NCI-H2171 treated with DMSO at 0.1 percent for 48 hours (cell line): ENCODE measurements at regions not wholly inside any gene's neighbourhood (a gene's known extent, or its start where the extent isn't known, plus 50 kb on each side); places are given as distances from the start of the nearest gene placed in this dataset.
"Not testable (repeated sequence)": the region's sequence is repeated elsewhere in the genome, so short reads cannot be mapped to it uniquely, and the experiment has no call there.

Source experiments
- DNase-seq: peaks from one replicate; lab custom pipeline; 2025; lab: John Stamatoyannopoulos, UW

GRCh38 chr1:181259026-181259745 is 170.7 kb downstream of the IER5 start:
- DNase-seq: no peak

GRCh38 chr1:181260271-181260670 is 171.8 kb downstream of the IER5 start:
- DNase-seq: no peak

- no peak for DNase-seq
Measured at GRCh38 chr1:181260994-181261393, 172.5 kb downstream of the IER5 start.

GRCh38 chr1:181262069-181262468 is 173.6 kb downstream of the IER5 start:
- no peak for DNase-seq

GRCh38 chr1:181263444-181263843 is 174.9 kb downstream of the IER5 start:
- no peak for DNase-seq

GRCh38 chr1:181264821-181265220 is 176.3 kb downstream of the IER5 start:
- no peak for DNase-seq

- no peak for DNase-seq
Measured at GRCh38 chr1:181284978-181285377, 196.5 kb downstream of the IER5 start.

GRCh38 chr1:181295217-181295616 is 188.1 kb upstream of the CACNA1E start:
- DNase-seq: no peak

- no peak for DNase-seq
Measured at GRCh38 chr1:181296180-181296579, 187.1 kb upstream of the CACNA1E start.

GRCh38 chr1:181308098-181308497 is 175.2 kb upstream of the CACNA1E start:
- DNase-seq: no peak

GRCh38 chr1:181310560-181310959 is 172.8 kb upstream of the CACNA1E start:
- DNase-seq: no peak

GRCh38 chr1:181312946-181313345 is 170.4 kb upstream of the CACNA1E start:
- no peak for DNase-seq

- DNase-seq: no peak
Measured at GRCh38 chr1:181313466-181313865, 169.9 kb upstream of the CACNA1E start.

- DNase-seq: no peak
Measured at GRCh38 chr1:181314010-181314409, 169.3 kb upstream of the CACNA1E start.

GRCh38 chr1:181314959-181315358 is 168.4 kb upstream of the CACNA1E start:
- no peak for DNase-seq

GRCh38 chr1:181317261-181317930 is 165.9 kb upstream of the CACNA1E start:
- DNase-seq: no peak

- DNase-seq: no peak
Measured at GRCh38 chr1:181318022-181318857, 165.1 kb upstream of the CACNA1E start.

GRCh38 chr1:181318858-181319235 is 164.5 kb upstream of the CACNA1E start:
- DNase-seq: no peak

- no peak for DNase-seq
Measured at GRCh38 chr1:181319907-181320306, 163.4 kb upstream of the CACNA1E start.

- DNase-seq: no peak
Measured at GRCh38 chr1:181324797-181325616, 158.3 kb upstream of the CACNA1E start.

GRCh38 chr1:181325765-181326164 is 157.6 kb upstream of the CACNA1E start:
- DNase-seq: not testable (repeated sequence)

GRCh38 chr1:181326348-181326747 is 157.0 kb upstream of the CACNA1E start:
- no peak for DNase-seq
